ENCODE measurements at regions not wholly inside any gene's neighbourhood (a gene's known extent, or its start where the extent isn't known, plus 50 kb on each side); places are given as distances from the start of the nearest gene placed in this dataset.

GRCh38 chr5:124669300-124669648 is 77.2 kb downstream of the ZNF608 start:
- WGBS (ENCODE audit: low lambda C conversion rate), result 94% methylated on average over 4 of the region's 4 CpGs

More at GRCh38 chr5:124669300-124669648, 77.2 kb downstream of the ZNF608 start:
- no peaks in the 10 kb centered on the region for H3K9me2 ChIP-seq
- H3K79me2 ChIP-seq (ENCODE audit: insufficient read depth), result no peaks in the 10 kb centered on the region; the same call in 1 of the 2 replicates
- no peak for DNase-seq
- no peak overlapping the region for H3K9ac ChIP-seq
- H3K4me3 ChIP-seq (ENCODE audit: low read depth in 2 of 2, low read length in 1 of 2), result no peak overlapping the region
- H3K9me3 ChIP-seq, result no peaks in the 10 kb centered on the region
- no peaks in the 10 kb centered on the region for H4K20me1 ChIP-seq (ENCODE audit: insufficient read depth)
- no peaks in the 10 kb centered on the region for H3F3A ChIP-seq (replicated peaks; ENCODE audit: insufficient read depth)
- POLR2A ChIA-PET, result no interaction called here
- no peaks in the 10 kb centered on the region for H3K36me3 ChIP-seq (replicated peaks in 1 of 2; ENCODE audit: control insufficient read depth in 1 of 2, insufficient read depth in 2 of 2, low read length in 1 of 2)
- no peak overlapping the region for H2AFZ ChIP-seq (ENCODE audit: low read depth)
- no peaks in the 10 kb centered on the region for H3K27me3 ChIP-seq (ENCODE audit: insufficient read depth)
- peaks cover 2 to 16% of the 10 kb centered on the region in 2 experiments; a peak in 2 of 4 replicates for H3K4me1 ChIP-seq (ENCODE audit: control insufficient read depth in 1 of 2, insufficient read depth in 2 of 2, low read depth in 1 of 2, low read length in 1 of 2)
- H3K27ac ChIP-seq (ENCODE audit: low read depth in 2 of 2, low read length in 1 of 2), result no peak overlapping the region
- no peak overlapping the region for H3K4me2 ChIP-seq
- TF ChIP-seq EP300 (IDR thresholded peaks at IDR 0.05; ENCODE audit: borderline replicate concordance in 1 of 2, low read depth in 1 of 2, low read length in 1 of 2), result no peak
- TF ChIP-seq, protein P1, sequence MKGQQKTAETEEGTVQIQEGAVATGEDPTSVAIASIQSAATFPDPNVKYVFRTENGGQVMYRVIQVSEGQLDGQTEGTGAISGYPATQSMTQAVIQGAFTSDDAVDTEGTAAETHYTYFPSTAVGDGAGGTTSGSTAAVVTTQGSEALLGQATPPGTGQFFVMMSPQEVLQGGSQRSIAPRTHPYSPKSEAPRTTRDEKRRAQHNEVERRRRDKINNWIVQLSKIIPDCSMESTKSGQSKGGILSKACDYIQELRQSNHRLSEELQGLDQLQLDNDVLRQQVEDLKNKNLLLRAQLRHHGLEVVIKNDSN (IDR thresholded peaks at IDR 0.05; ENCODE audit: borderline replicate concordance, low read depth), result no peak
- TF ChIP-seq POLR2AphosphoS5 (IDR thresholded peaks at IDR 0.05; ENCODE audit: low read depth, low read length), result no peak
- TF ChIP-seq USF2 (IDR thresholded peaks at IDR 0.05; ENCODE audit: borderline replicate concordance, low read depth, low read length), result no peak
- no peak for TF ChIP-seq GABPA (IDR thresholded peaks at IDR 0.05; ENCODE audit: low read depth)
- TF ChIP-seq SIN3A (IDR thresholded peaks at IDR 0.05; ENCODE audit: borderline replicate concordance, low read depth, low read length), result no peak
- no peak for TF ChIP-seq EZH2phosphoT487 (IDR thresholded peaks at IDR 0.05; ENCODE audit: borderline replicate concordance, low read depth)
- TF ChIP-seq NRF1 (IDR thresholded peaks at IDR 0.05; ENCODE audit: low read depth, low read length), result no peak
- TF ChIP-seq RAD21 (IDR thresholded peaks at IDR 0.05; ENCODE audit: low read length), result no peak
- no peak for TF ChIP-seq ELF1 (IDR thresholded peaks at IDR 0.05)
- no peak for TF ChIP-seq GATA2 (CRISPR knock-in tag; IDR thresholded peaks at IDR 0.05)
- no peak for TF ChIP-seq TCF12 (IDR thresholded peaks at IDR 0.05)
- no peak for TF ChIP-seq MEF2A (IDR thresholded peaks at IDR 0.05; ENCODE audit: borderline replicate concordance, low read depth)
- TF ChIP-seq ZBTB33 (IDR thresholded peaks at IDR 0.05; ENCODE audit: borderline replicate concordance, low read depth), result no peak
- TF ChIP-seq SMC3 (IDR thresholded peaks at IDR 0.05; ENCODE audit: low read depth, low read length), result no peak
- no peak for TF ChIP-seq JUND (IDR thresholded peaks at IDR 0.05)
- CTCF ChIA-PET, result no interaction called here

Data from SK-N-SH (cell line).